Sigmoid colon (tissue), 6 donors: ENCODE measurements at regions not wholly inside any gene's neighbourhood (a gene's known extent, or its start where the extent isn't known, plus 50 kb on each side); places are given as distances from the start of the nearest gene placed in this dataset.

ENCODE experiments used
- DNase-seq: peaks from one replicate; pipeline ENCODE4 v3.0.0-alpha.2; 2019
- H3K27ac ChIP-seq, 4 donors: fragments of 200-600 bp; sonication (generic); one replicate each; pipeline ENCODE4 v1.5.1; 2016 to 2019; ENCODE audit warnings: mild to moderate bottlenecking in 1 of 4
- H3K27me3 ChIP-seq, 3 donors: fragments of 200-600 bp; sonication (generic); one replicate each; pipeline ENCODE4 v1.5.1; 2019; ENCODE audit warnings: mild to moderate bottlenecking in 1 of 3
- H3K36me3 ChIP-seq, 4 donors: fragments of 200-600 bp; sonication (generic); one replicate each; pipeline ENCODE4 v1.5.1; 2016 to 2019
- H3K4me1 ChIP-seq, 4 donors: fragments of 200-600 bp; sonication (generic); one replicate each; pipeline ENCODE4 v1.5.1; 2017 to 2019
- H3K4me3 ChIP-seq, 4 donors: fragments of 200-600 bp; sonication (generic); one replicate each; pipeline ENCODE4 v1.5.1; 2017 to 2019; ENCODE audit warnings: mild to moderate bottlenecking in 2 of 4, moderate library complexity in 1 of 4
- H3K9me3 ChIP-seq, 4 donors: fragments of 200-600 bp in 3 of 4; sonication (generic) in 3 of 4; one replicate each; pipeline versions ENCODE4 v1.5.1 to v1.6.1; 2013 to 2019
- CTCF ChIP-seq, 4 experiments: fragments of 450-650 bp in 3 of 4; fragments of 200-600 bp in 1 of 4; IDR thresholded peaks; one replicate each; pipeline ENCODE4 v1.5.1; 2016 to 2019; ENCODE audit warnings: antibody characterized with exemption in 4 of 4, mild to moderate bottlenecking in 3 of 4, moderate library complexity in 2 of 4
- EP300 ChIP-seq, 4 donors: sonication (generic); formaldehyde crosslinking; IDR thresholded peaks; one replicate each; pipeline ENCODE4 v1.6.1; 2017; ENCODE audit warnings: antibody characterized with exemption in 4 of 4
- POLR2A ChIP-seq, 2 donors: fragments of 450-650 bp; IDR thresholded peaks; one replicate each; pipeline ENCODE4 v1.6.1; 2016; ENCODE audit warnings: antibody characterized with exemption in 2 of 2, mild to moderate bottlenecking in 2 of 2, moderate library complexity in 2 of 2
- POLR2AphosphoS5 ChIP-seq, 4 donors: sonication (generic); formaldehyde crosslinking; IDR thresholded peaks; one replicate each; pipeline ENCODE4 v1.6.1; 2017; ENCODE audit warnings: antibody characterized with exemption in 4 of 4
- WGBS, 2 donors: extraction: QIAGEN DNeasy Blood & Tissue Kit; methylation state at CpG; one replicate each; pipeline ENCODE4 v1.1.7; 2013; 5-methylcytosine and 5-hydroxymethylcytosine counted together
- intact Hi-C: fragments of 100-400 bp; cut with DNase I; formaldehyde crosslinking; loops from one replicate; pipeline ENCODE4 v1.15.1; 2023
- donor health status: healthy with polysubstance abuse.
- donor health status: healthy.

GRCh38 chr6:141472162-141472928, 660.4 kb upstream of the GJE1 start:
- no peak overlapping the region for H3K4me3 ChIP-seq
- no peaks in the 10 kb centered on the region for H3K27me3 ChIP-seq
- intact Hi-C loops = no loop called here
- H3K4me1 ChIP-seq = no peaks in the 10 kb centered on the region
- H3K36me3 ChIP-seq = no peaks in the 10 kb centered on the region
- 53 to 76% methylated on average over 2 of the region's 2 CpGs for WGBS, 2 donors
- H3K9me3 ChIP-seq = no peaks in the 10 kb centered on the region
- H3K27ac ChIP-seq = no peak overlapping the region
- no peak for TF ChIP-seq CTCF (IDR thresholded peaks at IDR 0.05)
- TF ChIP-seq EP300 (IDR thresholded peaks at IDR 0.05) = no peak
- no peak for TF ChIP-seq POLR2A (IDR thresholded peaks at IDR 0.05)
- no peak for TF ChIP-seq POLR2AphosphoS5 (IDR thresholded peaks at IDR 0.05)
- no peak for DNase-seq

- H3K27me3 ChIP-seq = no peaks in the 10 kb centered on the region
- TF ChIP-seq POLR2AphosphoS5 (IDR thresholded peaks at IDR 0.05) (no peak), CTCF (IDR thresholded peaks at IDR 0.05) (no peak), EP300 (IDR thresholded peaks at IDR 0.05) (no peak), POLR2A (IDR thresholded peaks at IDR 0.05) (no peak)
- no peaks in the 10 kb centered on the region for H3K36me3 ChIP-seq
- intact Hi-C loops = no loop called here
- H3K27ac ChIP-seq = no peak overlapping the region
- no peak overlapping the region for H3K4me3 ChIP-seq
- H3K9me3 ChIP-seq = no peaks in the 10 kb centered on the region
- 88 to 94% methylated on average over 2 of the region's 2 CpGs for WGBS, 2 donors
- H3K4me1 ChIP-seq = no peaks in the 10 kb centered on the region
- no peak for DNase-seq
Observed at GRCh38 chr6:141470810-141471209, 661.9 kb upstream of the GJE1 start.

- intact Hi-C loops = no loop called here
Observed at GRCh38 chr6:141467881-141468280, 664.8 kb upstream of the GJE1 start.

GRCh38 chr6:141467041-141467440, 665.7 kb upstream of the GJE1 start:
- no peak for DNase-seq
- WGBS, 2 donors = 77 to 80% methylated on average over 1 of the region's 1 CpG
- no peaks in the 10 kb centered on the region for H3K27me3 ChIP-seq
- TF ChIP-seq POLR2A (IDR thresholded peaks at IDR 0.05) (no peak), POLR2AphosphoS5 (IDR thresholded peaks at IDR 0.05) (no peak), EP300 (IDR thresholded peaks at IDR 0.05) (no peak)
- H3K4me3 ChIP-seq = no peak overlapping the region
- no peaks in the 10 kb centered on the region for H3K36me3 ChIP-seq
- no peak overlapping the region for H3K27ac ChIP-seq
- H3K9me3 ChIP-seq = no peaks in the 10 kb centered on the region
- intact Hi-C loops = no loop called here
- H3K4me1 ChIP-seq = peaks cover 0 to 13% (median 5%) of the 10 kb centered on the region in 4 donors

More at GRCh38 chr6:141467881-141468280, 664.8 kb upstream of the GJE1 start:
- Histone ChIP-seq H3K4me1 (peaks cover 0 to 13% (median 5%) of the 10 kb centered on the region in 4 donors), H3K9me3 (no peaks in the 10 kb centered on the region), H3K27ac (no peak overlapping the region), H3K4me3 (no peak overlapping the region), H3K36me3 (no peaks in the 10 kb centered on the region), H3K27me3 (no peaks in the 10 kb centered on the region)
- DNase-seq = no peak
- TF ChIP-seq POLR2AphosphoS5 (IDR thresholded peaks at IDR 0.05) = no peak
- TF ChIP-seq POLR2A (IDR thresholded peaks at IDR 0.05) = no peak

- Histone ChIP-seq H3K36me3 (no peaks in the 10 kb centered on the region), H3K4me1 (peaks cover 0 to 13% (median 5%) of the 10 kb centered on the region in 4 donors), H3K27me3 (no peaks in the 10 kb centered on the region), H3K4me3 (no peak overlapping the region), H3K9me3 (no peaks in the 10 kb centered on the region), H3K27ac (no peak overlapping the region)
- no peak for TF ChIP-seq POLR2AphosphoS5 (IDR thresholded peaks at IDR 0.05)
- TF ChIP-seq POLR2A (IDR thresholded peaks at IDR 0.05) = no peak
- TF ChIP-seq EP300 (IDR thresholded peaks at IDR 0.05) = no peak
- TF ChIP-seq CTCF (IDR thresholded peaks at IDR 0.05) = no peak
- intact Hi-C loops = no loop called here
- no peak for DNase-seq
- 82 to 88% methylated on average over 2 of the region's 2 CpGs for WGBS, 2 donors
Observed at GRCh38 chr6:141464896-141465295, 667.8 kb upstream of the GJE1 start.
